ENCODE measurements at regions not wholly inside any gene's neighbourhood (a gene's known extent, or its start where the extent isn't known, plus 50 kb on each side); places are given as distances from the start of the nearest gene placed in this dataset.

DNA sequence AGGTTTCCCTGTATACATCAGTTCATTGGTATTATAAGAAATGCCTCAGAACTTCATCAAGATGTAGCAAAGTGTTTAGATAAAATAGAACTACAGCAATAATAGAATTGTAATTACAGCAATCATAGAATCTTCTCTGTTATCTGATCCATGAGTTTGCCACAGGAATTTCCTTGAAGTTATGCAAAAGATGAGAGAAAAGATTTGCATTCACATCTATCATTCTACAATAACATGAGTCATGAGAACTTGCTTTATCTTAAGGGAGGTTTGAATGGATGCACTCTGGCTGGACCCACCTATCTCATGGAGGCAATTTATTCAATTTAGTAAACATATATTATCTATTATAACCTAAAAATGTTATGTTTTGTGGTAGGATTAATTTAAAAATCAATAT, 329.8 kb upstream of the EPHA7 start:
- no peaks in the 10 kb centered on the region for H4K20me1 ChIP-seq (ENCODE audit: insufficient read depth)
- CTCF ChIA-PET = no interaction called here
- no peaks in the 10 kb centered on the region for H3K4me1 ChIP-seq (ENCODE audit: control insufficient read depth in 1 of 2, insufficient read depth in 2 of 2, low read length in 2 of 2)
- no TSS peak for BruUV-seq (replicated peaks)
- DNase-seq (ENCODE audit: low read depth, low spot score) = no peak
- no peaks in the 10 kb centered on the region for H3K36me3 ChIP-seq (ENCODE audit: control insufficient read depth in 1 of 2, insufficient read depth in 2 of 2, low read length in 2 of 2)
- H3K9me3 ChIP-seq (ENCODE audit: control insufficient read depth in 1 of 2, insufficient read depth in 1 of 2, low read depth in 1 of 2, low read length in 2 of 2) = peaks cover 0 to 8% of the 10 kb centered on the region in 2 experiments; a peak in 2 of 4 replicates
- no peak overlapping the region for H3K4me2 ChIP-seq (ENCODE audit: low read length)
- no peak for ATAC-seq
- no peaks in the 10 kb centered on the region for H3K9me2 ChIP-seq (ENCODE audit: insufficient read depth)
- no peak for TF ChIP-seq RAD21 (IDR thresholded peaks at IDR 0.05; ENCODE audit: low read depth)
- no peak for TF ChIP-seq EGR1 (IDR thresholded peaks at IDR 0.05; ENCODE audit: low read depth)
- no peak for TF ChIP-seq POLR2AphosphoS5 (IDR thresholded peaks at IDR 0.05; ENCODE audit: low read depth, low read length)
- TF ChIP-seq POLR2A (IDR thresholded peaks at IDR 0.05; ENCODE audit: borderline replicate concordance, extremely low read depth, insufficient read depth, insufficient read length) = no peak
- no peak for TF ChIP-seq EZH2 (IDR thresholded peaks at IDR 0.05)
- no peak for TF ChIP-seq ZNF274 (IDR thresholded peaks at IDR 0.05; ENCODE audit: low read depth, low read length)
- TF ChIP-seq ZFX (IDR thresholded peaks at IDR 0.05) = no peak
- TF ChIP-seq SIN3A (IDR thresholded peaks at IDR 0.05; ENCODE audit: low read depth) = no peak
- no peak for TF ChIP-seq TCF7L2 (IDR thresholded peaks at IDR 0.05; ENCODE audit: borderline replicate concordance, extremely low read depth, insufficient read depth, insufficient read length)
- no peak for TF ChIP-seq SP1 (IDR thresholded peaks at IDR 0.05; ENCODE audit: low read depth)
- no peak for TF ChIP-seq SRF (IDR thresholded peaks at IDR 0.05; ENCODE audit: low read depth)
- TF ChIP-seq, protein P1, sequence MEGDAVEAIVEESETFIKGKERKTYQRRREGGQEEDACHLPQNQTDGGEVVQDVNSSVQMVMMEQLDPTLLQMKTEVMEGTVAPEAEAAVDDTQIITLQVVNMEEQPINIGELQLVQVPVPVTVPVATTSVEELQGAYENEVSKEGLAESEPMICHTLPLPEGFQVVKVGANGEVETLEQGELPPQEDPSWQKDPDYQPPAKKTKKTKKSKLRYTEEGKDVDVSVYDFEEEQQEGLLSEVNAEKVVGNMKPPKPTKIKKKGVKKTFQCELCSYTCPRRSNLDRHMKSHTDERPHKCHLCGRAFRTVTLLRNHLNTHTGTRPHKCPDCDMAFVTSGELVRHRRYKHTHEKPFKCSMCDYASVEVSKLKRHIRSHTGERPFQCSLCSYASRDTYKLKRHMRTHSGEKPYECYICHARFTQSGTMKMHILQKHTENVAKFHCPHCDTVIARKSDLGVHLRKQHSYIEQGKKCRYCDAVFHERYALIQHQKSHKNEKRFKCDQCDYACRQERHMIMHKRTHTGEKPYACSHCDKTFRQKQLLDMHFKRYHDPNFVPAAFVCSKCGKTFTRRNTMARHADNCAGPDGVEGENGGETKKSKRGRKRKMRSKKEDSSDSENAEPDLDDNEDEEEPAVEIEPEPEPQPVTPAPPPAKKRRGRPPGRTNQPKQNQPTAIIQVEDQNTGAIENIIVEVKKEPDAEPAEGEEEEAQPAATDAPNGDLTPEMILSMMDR (IDR thresholded peaks at IDR 0.05 in 2 of 3, conservative IDR thresholded peaks at IDR 0.05 in 1 of 3; ENCODE audit: borderline replicate concordance in 1 of 3, insufficient read depth in 1 of 3, low read depth in 2 of 3, low read length in 2 of 3) = no peak
- no peak for TF ChIP-seq ELF1 (IDR thresholded peaks at IDR 0.05; ENCODE audit: borderline replicate concordance, low read depth)
- TF ChIP-seq FOSL1 (IDR thresholded peaks at IDR 0.05; ENCODE audit: low read depth) = no peak
- no peak for TF ChIP-seq JUND (IDR thresholded peaks at IDR 0.05)
- TF ChIP-seq YY1 (IDR thresholded peaks at IDR 0.05; ENCODE audit: extremely low read depth, insufficient replicate concordance, low read depth, low read length) = no peak
- no peak overlapping the region for H3K4me3 ChIP-seq (replicated peaks in 1 of 2; ENCODE audit: low read depth in 1 of 2, low read length in 2 of 2)
- RAD21 ChIA-PET (ENCODE audit: low non-redundant PET in 1 of 2, low total read pairs in 2 of 2, uncharacterized antibody in 2 of 2, unreplicated experiment in 2 of 2) = no interaction called here
- H3K9ac ChIP-seq (ENCODE audit: low read length) = no peak overlapping the region
- no peaks in the 10 kb centered on the region for H3K79me2 ChIP-seq (ENCODE audit: insufficient read depth, low read length)
- H3K27ac ChIP-seq (ENCODE audit: low read depth, low read length) = no peak overlapping the region
- H3K27me3 ChIP-seq (ENCODE audit: insufficient read depth, low read length) = no peaks in the 10 kb centered on the region
- no peak overlapping the region for H2AFZ ChIP-seq (ENCODE audit: low read depth, low read length, poor library complexity, severe bottlenecking)
- intact Hi-C loops (cut with micrococcal nuclease) = no loop called here
- POLR2A ChIA-PET = no interaction called here

All from HCT116 (cell line).